Stimulated activated naive CD8-positive, alpha-beta T cell treated with anti-CD3 and anti-CD28 coated beads, Interleukin-15, Interleukin-2, amounts not matched to agents 100 ng/mL and 50 ng/mL, for 24 hours (primary cell): ENCODE measurements at regions not wholly inside any gene's neighbourhood (a gene's known extent, or its start where the extent isn't known, plus 50 kb on each side); places are given as distances from the start of the nearest gene placed in this dataset.
"Not testable (repeated sequence)": the region's sequence is repeated elsewhere in the genome, so short reads cannot be mapped to it uniquely, and the experiment has no call there.

Experiments used
- H3K27ac Mint-ChIP-seq: one replicate; pipeline ENCODE4 v1.8.0; 2021; ENCODE audit warnings: mild to moderate bottlenecking, mixed read lengths
- H3K27me3 Mint-ChIP-seq: one replicate; pipeline ENCODE4 v1.8.0; 2021; ENCODE audit warnings: mixed read lengths
- H3K36me3 Mint-ChIP-seq: one replicate; pipeline ENCODE4 v1.8.0; 2021; ENCODE audit warnings: low read depth, mixed read lengths
- H3K4me1 Mint-ChIP-seq: one replicate; pipeline ENCODE4 v1.8.0; 2021; ENCODE audit warnings: low read depth, mixed read lengths
- H3K4me3 Mint-ChIP-seq: one replicate; pipeline ENCODE4 v1.8.0; 2021; ENCODE audit warnings: mild to moderate bottlenecking, mixed read lengths
- H3K9me3 Mint-ChIP-seq: one replicate; pipeline ENCODE4 v1.8.0; 2021; ENCODE audit warnings: mixed read lengths

GRCh38 chr14:101630056-101630965 lies 69.0 kb downstream of the DIO3 start:
- Mint-ChIP-seq H3K27me3 (peaks cover 7% of the 10 kb centered on the region), H3K4me3 (no peak overlapping the region), H3K9me3 (no peaks in the 10 kb centered on the region)

GRCh38 chr14:101631199-101631598 lies 69.9 kb downstream of the DIO3 start:
- Mint-ChIP-seq H3K9me3 (no peaks in the 10 kb centered on the region), H3K4me3 (no peak overlapping the region), H3K27ac (no peak overlapping the region), H3K36me3 (no peaks in the 10 kb centered on the region), H3K4me1 (peaks cover 11% of the 10 kb centered on the region), H3K27me3 (peaks cover 7% of the 10 kb centered on the region)

More at GRCh38 chr14:101630056-101630965, 69.0 kb downstream of the DIO3 start:
- H3K27ac Mint-ChIP-seq: no peak overlapping the region
- H3K4me1 Mint-ChIP-seq: peaks cover 6% of the 10 kb centered on the region
- H3K36me3 Mint-ChIP-seq: no peaks in the 10 kb centered on the region

GRCh38 chr14:101631970-101632369 lies 70.7 kb downstream of the DIO3 start:
- Mint-ChIP-seq H3K4me1 (peaks cover 17% of the 10 kb centered on the region), H3K27me3 (peaks cover 13% of the 10 kb centered on the region)
- H3K9me3 Mint-ChIP-seq, H3K27ac Mint-ChIP-seq, H3K4me3 Mint-ChIP-seq, H3K36me3 Mint-ChIP-seq: not testable (repeated sequence)

- Mint-ChIP-seq H3K4me3 (no peak overlapping the region), H3K9me3 (no peaks in the 10 kb centered on the region), H3K27me3 (peaks cover 13% of the 10 kb centered on the region), H3K27ac (no peak overlapping the region), H3K4me1 (peaks cover 17% of the 10 kb centered on the region), H3K36me3 (no peaks in the 10 kb centered on the region)
Observed at GRCh38 chr14:101632520-101632919, 71.2 kb downstream of the DIO3 start.

- no peaks in the 10 kb centered on the region for H3K36me3 Mint-ChIP-seq
- H3K27ac Mint-ChIP-seq: no peak overlapping the region
- H3K4me1 Mint-ChIP-seq: peaks cover 15% of the 10 kb centered on the region
- H3K27me3 Mint-ChIP-seq: peaks cover 15% of the 10 kb centered on the region
- H3K9me3 Mint-ChIP-seq: no peaks in the 10 kb centered on the region
- H3K4me3 Mint-ChIP-seq: no peak overlapping the region
Observed at GRCh38 chr14:101633276-101633675, 72.0 kb downstream of the DIO3 start.

GRCh38 chr14:101634202-101634849 lies 73.0 kb downstream of the DIO3 start:
- Mint-ChIP-seq H3K27me3 (peaks cover 24% of the 10 kb centered on the region), H3K4me1 (peaks cover 15% of the 10 kb centered on the region), H3K9me3 (no peaks in the 10 kb centered on the region), H3K36me3 (no peaks in the 10 kb centered on the region), H3K27ac (no peak overlapping the region), H3K4me3 (no peak overlapping the region)

GRCh38 chr14:101634850-101635748 lies 73.8 kb downstream of the DIO3 start:
- Mint-ChIP-seq H3K9me3 (no peaks in the 10 kb centered on the region), H3K27me3 (peaks cover 28% of the 10 kb centered on the region), H3K4me3 (no peak overlapping the region), H3K4me1 (peaks cover 15% of the 10 kb centered on the region), H3K36me3 (no peaks in the 10 kb centered on the region), H3K27ac (no peak overlapping the region)

GRCh38 chr14:101635749-101636560 lies 74.7 kb downstream of the DIO3 start:
- H3K9me3 Mint-ChIP-seq: no peaks in the 10 kb centered on the region
- H3K36me3 Mint-ChIP-seq: no peaks in the 10 kb centered on the region
- peaks cover 30% of the 10 kb centered on the region for H3K27me3 Mint-ChIP-seq
- H3K27ac Mint-ChIP-seq: no peak overlapping the region
- no peak overlapping the region for H3K4me3 Mint-ChIP-seq
- H3K4me1 Mint-ChIP-seq: peaks cover 15% of the 10 kb centered on the region

- no peaks in the 10 kb centered on the region for H3K9me3 Mint-ChIP-seq
- peaks cover 51% of the 10 kb centered on the region for H3K27me3 Mint-ChIP-seq
- H3K4me3 Mint-ChIP-seq: no peak overlapping the region
- peaks cover 12% of the 10 kb centered on the region for H3K4me1 Mint-ChIP-seq
- H3K27ac Mint-ChIP-seq: no peak overlapping the region
- no peaks in the 10 kb centered on the region for H3K36me3 Mint-ChIP-seq
Observed at GRCh38 chr14:101639241-101639833, 78.0 kb downstream of the DIO3 start.

- Mint-ChIP-seq H3K27ac (no peak overlapping the region), H3K9me3 (no peaks in the 10 kb centered on the region), H3K36me3 (no peaks in the 10 kb centered on the region), H3K4me1 (no peaks in the 10 kb centered on the region), H3K27me3 (peaks cover 45% of the 10 kb centered on the region), H3K4me3 (no peak overlapping the region)
Observed at GRCh38 chr14:101643651-101644050, 82.4 kb downstream of the DIO3 start.

- peaks cover 12% of the 10 kb centered on the region for H3K9me3 Mint-ChIP-seq
- no peak overlapping the region for H3K27ac Mint-ChIP-seq
- no peak overlapping the region for H3K4me3 Mint-ChIP-seq
- no peaks in the 10 kb centered on the region for H3K36me3 Mint-ChIP-seq
- H3K4me1 Mint-ChIP-seq: no peaks in the 10 kb centered on the region
- peaks cover 62% of the 10 kb centered on the region for H3K27me3 Mint-ChIP-seq
Observed at GRCh38 chr14:101654051-101654450, 92.8 kb downstream of the DIO3 start.

- no peak overlapping the region for H3K4me3 Mint-ChIP-seq
- no peak overlapping the region for H3K27ac Mint-ChIP-seq
- no peaks in the 10 kb centered on the region for H3K36me3 Mint-ChIP-seq
- peaks cover 66% of the 10 kb centered on the region for H3K27me3 Mint-ChIP-seq
- H3K4me1 Mint-ChIP-seq: no peaks in the 10 kb centered on the region
- no peaks in the 10 kb centered on the region for H3K9me3 Mint-ChIP-seq
Observed at GRCh38 chr14:101657372-101657771, 96.1 kb downstream of the DIO3 start.

- Mint-ChIP-seq H3K27ac (no peak overlapping the region), H3K9me3 (peaks cover 11% of the 10 kb centered on the region), H3K36me3 (peaks cover 4% of the 10 kb centered on the region), H3K27me3 (peaks cover 59% of the 10 kb centered on the region), H3K4me1 (no peaks in the 10 kb centered on the region), H3K4me3 (no peak overlapping the region)
Observed at GRCh38 chr14:101665478-101666078, 95.9 kb upstream of the PPP2R5C start.
